ENCODE measurements at regions not wholly inside any gene's neighbourhood (a gene's known extent, or its start where the extent isn't known, plus 50 kb on each side); places are given as distances from the start of the nearest gene placed in this dataset.
"Not testable (repeated sequence)": the region's sequence is repeated elsewhere in the genome, so short reads cannot be mapped to it uniquely, and the experiment has no call there.

DNA sequence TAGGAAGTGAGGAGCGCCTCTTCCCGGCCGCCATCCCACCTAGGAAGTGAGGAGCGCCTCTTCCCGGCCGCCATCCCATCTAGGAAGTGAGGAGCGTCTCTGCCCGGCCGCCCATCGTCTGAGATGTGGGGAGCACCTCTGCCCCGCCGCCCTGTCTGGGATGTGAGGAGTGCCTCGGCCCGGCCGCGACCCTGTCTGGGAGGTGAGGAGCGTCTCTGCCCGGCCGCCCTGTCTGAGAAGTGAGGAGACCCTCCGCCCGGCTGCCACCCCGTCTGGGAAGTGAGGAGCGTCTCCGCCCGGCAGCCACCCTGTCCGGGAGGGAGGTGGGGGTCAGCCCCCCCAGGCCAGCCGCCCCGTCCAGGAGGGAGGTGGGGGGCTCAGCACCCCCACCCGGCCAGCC lies 814.4 kb downstream of the GATA3 start:
- H4K8ac ChIP-seq (ENCODE audit: low read depth in 2 of 2, low read length in 2 of 2); H3K56ac ChIP-seq (ENCODE audit: extremely low read depth, insufficient read depth, low read length); H2AK9ac ChIP-seq (replicated peaks; ENCODE audit: low read depth, low read length, poor library complexity); H3K23ac ChIP-seq (ENCODE audit: low read depth, low read length); H3K9me1 ChIP-seq (ENCODE audit: insufficient read depth, low read length); H2AFZ ChIP-seq (replicated peaks; ENCODE audit: low read length, poor library complexity); H2BK15ac ChIP-seq (ENCODE audit: low read depth, low read length); DNase-seq; H3K27me3 ChIP-seq (ENCODE audit: control insufficient read depth, insufficient read depth, low read length); H3K9me3 ChIP-seq (ENCODE audit: control insufficient read depth, insufficient read depth, low read length); H3K4ac ChIP-seq (ENCODE audit: low read depth, low read length); H2BK5ac ChIP-seq (ENCODE audit: low read depth, low read length, poor library complexity, severe bottlenecking); H2AK5ac ChIP-seq (ENCODE audit: low read depth, low read length); H3K79me1 ChIP-seq (ENCODE audit: low read depth in 1 of 2, low read length in 2 of 2); in situ Hi-C loops (cut with MboI; ENCODE audit: low sequenced_read_pairs); H3K36me3 ChIP-seq (ENCODE audit: control insufficient read depth, insufficient read depth, low read length); H4K5ac ChIP-seq (ENCODE audit: low read depth, low read length); BruUV-seq (replicated peaks); ATAC-seq (ENCODE audit: low read depth); dilution Hi-C loops (cut with HindIII; ENCODE audit: low sequenced_read_pairs, unreplicated experiment); POLR2A ChIA-PET (ENCODE audit: unreplicated experiment); H3K27ac ChIP-seq (ENCODE audit: insufficient read depth, low read length); H3K4me3 ChIP-seq (ENCODE audit: insufficient read depth, low read depth, low read length); H3K4me2 ChIP-seq (ENCODE audit: low read depth, low read length); H3K14ac ChIP-seq (replicated peaks; ENCODE audit: low read depth, low read length); H2BK20ac ChIP-seq (ENCODE audit: low read depth, low read length); H4K20me1 ChIP-seq (ENCODE audit: insufficient read depth, low read length); H3K9ac ChIP-seq (ENCODE audit: low read depth, low read length); H3K4me1 ChIP-seq (ENCODE audit: control insufficient read depth, insufficient read depth, low read length); H2BK120ac ChIP-seq (ENCODE audit: low read depth, low read length); H4K91ac ChIP-seq (ENCODE audit: insufficient read depth, low read depth, low read length); H3K18ac ChIP-seq (ENCODE audit: low read depth, low read length); CTCF ChIA-PET: not testable (repeated sequence)
- no CpG with 5 or more reads among the region's 29 CpGs for WGBS, 2 experiments (ENCODE audit: extremely low coverage in 2 of 2, insufficient read length in 1 of 2)
- intact Hi-C loops (cut with micrococcal nuclease), result loop anchor here (5.0 kb wide), 1 partner anchor 392 kb away; no protein-coding TSS in a partner anchor

All from IMR-90 (cell line).